K562 (cell line): ENCODE measurements at regions not wholly inside any gene's neighbourhood (a gene's known extent, or its start where the extent isn't known, plus 50 kb on each side); places are given as distances from the start of the nearest gene placed in this dataset.

Source experiments
- BACH1 ChIP-seq: fragments of 200-800 bp; sonication (Bioruptor generic); IDR thresholded peaks from 2 replicates; pipeline ENCODE4 v1.6.1; 2016; ENCODE audit warnings: missing genetic modification characterization, missing compliant biosample characterization
- ESRRB ChIP-seq: fragments of 250-450 bp; sonication (Bioruptor Pico); IDR thresholded peaks from 2 replicates; pipeline ENCODE4 v1.5.0; 2020; ENCODE audit warnings: mild to moderate bottlenecking, moderate library complexity, borderline replicate concordance
- ETS2 ChIP-seq: IDR thresholded peaks from 2 replicates; pipeline ENCODE4 v1.6.1; 2016; ENCODE audit warnings: borderline replicate concordance, missing genetic modification characterization, mild to moderate bottlenecking, moderate library complexity, missing compliant biosample characterization; ENCODE audit not compliant: poor library complexity, severe bottlenecking
- GABPB1 ChIP-seq: sonication (generic); formaldehyde crosslinking; IDR thresholded peaks from 2 replicates; pipeline ENCODE4 v1.8.0; 2022; ENCODE audit warnings: mild to moderate bottlenecking, missing genetic modification reagents
- GTF2E2 ChIP-seq: fragments of 200-800 bp; sonication (Bioruptor generic); IDR thresholded peaks from 2 replicates; pipeline ENCODE4 v1.6.1; 2016; ENCODE audit warnings: missing genetic modification characterization, missing compliant biosample characterization
- LEF1 ChIP-seq: fragments of 450-650 bp; IDR thresholded peaks from 2 replicates; pipeline ENCODE4 v1.6.1; 2016; ENCODE audit warnings: mild to moderate bottlenecking
- NCOA2 ChIP-seq, 2 experiments: fragments of 450-650 bp; IDR thresholded peaks; 2 replicates each; pipeline ENCODE4 v1.6.1; 2018; ENCODE audit warnings: mild to moderate bottlenecking in 2 of 2, moderate library complexity in 1 of 2; ENCODE audit not compliant: partially characterized antibody in 2 of 2
- NFIX ChIP-seq: fragments of 250-450 bp; sonication (Bioruptor Pico); IDR thresholded peaks from 2 replicates; pipeline ENCODE4 v1.4.0; 2020; ENCODE audit warnings: low read depth, mild to moderate bottlenecking, moderate library complexity
- RBM17 ChIP-seq: fragments of 200-400 bp; formaldehyde crosslinking; IDR thresholded peaks from 2 replicates; pipeline ENCODE4 v1.6.1; 2017; ENCODE audit warnings: low read depth, mild to moderate bottlenecking, low read length, borderline replicate concordance
- SAFB2 ChIP-seq: fragments of 200-400 bp; formaldehyde crosslinking; IDR thresholded peaks from 2 replicates; pipeline ENCODE4 v1.6.1; 2018; ENCODE audit warnings: borderline replicate concordance, low read length, low read depth, moderate library complexity; ENCODE audit not compliant: severe bottlenecking
- STAT5A ChIP-seq: IDR thresholded peaks from 2 replicates; pipeline ENCODE4 v1.6.1; 2012; ENCODE audit warnings: low read length, inconsistent platforms, borderline replicate concordance
- STAT5B ChIP-seq: fragments of 250-450 bp; sonication (Bioruptor Pico); IDR thresholded peaks from 2 replicates; pipeline ENCODE4 v1.8.0; 2021; ENCODE audit warnings: mild to moderate bottlenecking, inconsistent platforms
- TAL1 ChIP-seq: fragments of 450-650 bp; IDR thresholded peaks from 2 replicates; pipeline ENCODE4 v1.6.1; 2016; ENCODE audit warnings: mild to moderate bottlenecking
- TRIM24 ChIP-seq, 2 experiments: fragments of 450-650 bp; IDR thresholded peaks; 2 replicates each; pipeline ENCODE4 v1.6.1; 2016
- ZKSCAN1 ChIP-seq: fragments of 150-350 bp; IDR thresholded peaks from 2 replicates; pipeline ENCODE4 v1.6.1; 2016; ENCODE audit warnings: low read depth, low read length
- ZNF263 ChIP-seq: sonication (generic); formaldehyde crosslinking; IDR thresholded peaks from 2 replicates; pipeline ENCODE4 v1.8.0; 2022; ENCODE audit warnings: mild to moderate bottlenecking, missing genetic modification reagents, borderline replicate concordance
- ZNF75A ChIP-seq: fragments of 450-650 bp; formaldehyde crosslinking; IDR thresholded peaks from 2 replicates; pipeline ENCODE4 v1.4.0; 2020; ENCODE audit warnings: mild to moderate bottlenecking
- TF ChIP-seq, protein P1 (sequence below): fragments of 450-650 bp; IDR thresholded peaks from 2 replicates; pipeline ENCODE4 v1.6.1; 2017; ENCODE audit warnings: antibody characterized with exemption
- TF ChIP-seq, protein P2 (sequence below): sonication (generic); formaldehyde crosslinking; IDR thresholded peaks from 2 replicates; pipeline ENCODE4 v1.5.0; 2020; ENCODE audit warnings: missing genetic modification reagents
- TF ChIP-seq, protein P3 (sequence below): sonication (generic); formaldehyde crosslinking; IDR thresholded peaks from 2 replicates; pipeline ENCODE4 v1.8.0; 2022; ENCODE audit warnings: mild to moderate bottlenecking, missing genetic modification reagents
- TF ChIP-seq, protein P4 (sequence below): sonication (generic); formaldehyde crosslinking; IDR thresholded peaks from 2 replicates; pipeline ENCODE4 v1.8.0; 2022; ENCODE audit warnings: mild to moderate bottlenecking, missing genetic modification reagents
- TF ChIP-seq, protein P5 (sequence below): sonication (generic); formaldehyde crosslinking; IDR thresholded peaks from 2 replicates; pipeline ENCODE4 v1.8.1; 2023; ENCODE audit warnings: mild to moderate bottlenecking, missing genetic modification reagents, moderate library complexity

DNA sequence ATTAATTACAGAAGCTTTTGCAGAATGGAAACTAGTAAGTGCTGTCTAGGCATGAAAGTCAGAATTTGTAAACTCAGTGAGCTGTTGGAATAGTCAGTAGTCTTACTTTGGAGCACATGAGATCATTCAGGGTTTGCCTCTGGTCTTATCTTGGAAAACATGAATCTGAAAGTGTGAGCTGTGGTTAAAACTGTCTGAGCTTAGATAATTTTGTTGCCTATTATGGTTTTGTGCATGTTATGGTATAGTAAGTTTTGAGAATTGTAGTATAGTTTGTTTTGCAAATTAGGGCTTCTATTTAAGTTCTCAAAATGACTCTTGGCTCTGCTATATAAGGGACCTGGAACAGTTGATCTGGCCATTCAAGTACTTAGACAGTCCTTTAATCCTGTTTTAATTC, 53.7 kb upstream of the TRPC4 start (continued):
- TF ChIP-seq, protein P1, sequence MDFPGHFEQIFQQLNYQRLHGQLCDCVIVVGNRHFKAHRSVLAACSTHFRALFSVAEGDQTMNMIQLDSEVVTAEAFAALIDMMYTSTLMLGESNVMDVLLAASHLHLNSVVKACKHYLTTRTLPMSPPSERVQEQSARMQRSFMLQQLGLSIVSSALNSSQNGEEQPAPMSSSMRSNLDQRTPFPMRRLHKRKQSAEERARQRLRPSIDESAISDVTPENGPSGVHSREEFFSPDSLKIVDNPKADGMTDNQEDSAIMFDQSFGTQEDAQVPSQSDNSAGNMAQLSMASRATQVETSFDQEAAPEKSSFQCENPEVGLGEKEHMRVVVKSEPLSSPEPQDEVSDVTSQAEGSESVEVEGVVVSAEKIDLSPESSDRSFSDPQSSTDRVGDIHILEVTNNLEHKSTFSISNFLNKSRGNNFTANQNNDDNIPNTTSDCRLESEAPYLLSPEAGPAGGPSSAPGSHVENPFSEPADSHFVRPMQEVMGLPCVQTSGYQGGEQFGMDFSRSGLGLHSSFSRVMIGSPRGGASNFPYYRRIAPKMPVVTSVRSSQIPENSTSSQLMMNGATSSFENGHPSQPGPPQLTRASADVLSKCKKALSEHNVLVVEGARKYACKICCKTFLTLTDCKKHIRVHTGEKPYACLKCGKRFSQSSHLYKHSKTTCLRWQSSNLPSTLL = no peak
- no peak for TF ChIP-seq ZNF263
- TF ChIP-seq TAL1 = peak; percentile 87
- TF ChIP-seq LEF1 = peak; percentile 45; the same call in 1 of the 2 replicates
- TF ChIP-seq, protein P2, sequence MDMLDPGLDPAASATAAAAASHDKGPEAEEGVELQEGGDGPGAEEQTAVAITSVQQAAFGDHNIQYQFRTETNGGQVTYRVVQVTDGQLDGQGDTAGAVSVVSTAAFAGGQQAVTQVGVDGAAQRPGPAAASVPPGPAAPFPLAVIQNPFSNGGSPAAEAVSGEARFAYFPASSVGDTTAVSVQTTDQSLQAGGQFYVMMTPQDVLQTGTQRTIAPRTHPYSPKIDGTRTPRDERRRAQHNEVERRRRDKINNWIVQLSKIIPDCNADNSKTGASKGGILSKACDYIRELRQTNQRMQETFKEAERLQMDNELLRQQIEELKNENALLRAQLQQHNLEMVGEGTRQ (CRISPR knock-in tag) = no peak
- TF ChIP-seq ESRRB (CRISPR knock-in tag) = no peak
- TF ChIP-seq RBM17 = no peak
- TF ChIP-seq, protein P3, sequence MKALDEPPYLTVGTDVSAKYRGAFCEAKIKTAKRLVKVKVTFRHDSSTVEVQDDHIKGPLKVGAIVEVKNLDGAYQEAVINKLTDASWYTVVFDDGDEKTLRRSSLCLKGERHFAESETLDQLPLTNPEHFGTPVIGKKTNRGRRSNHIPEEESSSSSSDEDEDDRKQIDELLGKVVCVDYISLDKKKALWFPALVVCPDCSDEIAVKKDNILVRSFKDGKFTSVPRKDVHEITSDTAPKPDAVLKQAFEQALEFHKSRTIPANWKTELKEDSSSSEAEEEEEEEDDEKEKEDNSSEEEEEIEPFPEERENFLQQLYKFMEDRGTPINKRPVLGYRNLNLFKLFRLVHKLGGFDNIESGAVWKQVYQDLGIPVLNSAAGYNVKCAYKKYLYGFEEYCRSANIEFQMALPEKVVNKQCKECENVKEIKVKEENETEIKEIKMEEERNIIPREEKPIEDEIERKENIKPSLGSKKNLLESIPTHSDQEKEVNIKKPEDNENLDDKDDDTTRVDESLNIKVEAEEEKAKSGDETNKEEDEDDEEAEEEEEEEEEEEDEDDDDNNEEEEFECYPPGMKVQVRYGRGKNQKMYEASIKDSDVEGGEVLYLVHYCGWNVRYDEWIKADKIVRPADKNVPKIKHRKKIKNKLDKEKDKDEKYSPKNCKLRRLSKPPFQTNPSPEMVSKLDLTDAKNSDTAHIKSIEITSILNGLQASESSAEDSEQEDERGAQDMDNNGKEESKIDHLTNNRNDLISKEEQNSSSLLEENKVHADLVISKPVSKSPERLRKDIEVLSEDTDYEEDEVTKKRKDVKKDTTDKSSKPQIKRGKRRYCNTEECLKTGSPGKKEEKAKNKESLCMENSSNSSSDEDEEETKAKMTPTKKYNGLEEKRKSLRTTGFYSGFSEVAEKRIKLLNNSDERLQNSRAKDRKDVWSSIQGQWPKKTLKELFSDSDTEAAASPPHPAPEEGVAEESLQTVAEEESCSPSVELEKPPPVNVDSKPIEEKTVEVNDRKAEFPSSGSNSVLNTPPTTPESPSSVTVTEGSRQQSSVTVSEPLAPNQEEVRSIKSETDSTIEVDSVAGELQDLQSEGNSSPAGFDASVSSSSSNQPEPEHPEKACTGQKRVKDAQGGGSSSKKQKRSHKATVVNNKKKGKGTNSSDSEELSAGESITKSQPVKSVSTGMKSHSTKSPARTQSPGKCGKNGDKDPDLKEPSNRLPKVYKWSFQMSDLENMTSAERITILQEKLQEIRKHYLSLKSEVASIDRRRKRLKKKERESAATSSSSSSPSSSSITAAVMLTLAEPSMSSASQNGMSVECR (CRISPR knock-in tag) = no peak
- TF ChIP-seq NCOA2 (IDR thresholded peaks at IDR 0.05; ENCODE audit: partially characterized antibody in 2 of 2) = no peak
- TF ChIP-seq STAT5B (CRISPR knock-in tag) = no peak
- TF ChIP-seq GTF2E2 (tag) = no peak
- no peak for TF ChIP-seq ETS2 (tag)
- TF ChIP-seq SAFB2 = no peak
- TF ChIP-seq BACH1 = no peak
- no peak for TF ChIP-seq NFIX (CRISPR knock-in tag)
- TF ChIP-seq, protein P4, sequence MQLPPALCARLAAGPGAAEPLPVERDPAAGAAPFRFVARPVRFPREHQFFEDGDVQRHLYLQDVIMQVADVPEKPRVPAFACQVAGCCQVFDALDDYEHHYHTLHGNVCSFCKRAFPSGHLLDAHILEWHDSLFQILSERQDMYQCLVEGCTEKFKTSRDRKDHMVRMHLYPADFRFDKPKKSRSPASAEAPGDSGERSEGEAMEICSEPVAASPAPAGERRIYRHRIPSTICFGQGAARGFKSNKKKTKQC (CRISPR knock-in tag) = no peak
- TF ChIP-seq GABPB1 (CRISPR knock-in tag) = no peak
- no peak for TF ChIP-seq ZNF75A (CRISPR knock-in tag)
- peak; percentile 62 to 67; a peak in 2 of 4 replicates for TF ChIP-seq TRIM24 (IDR thresholded peaks at IDR 0.05)
- TF ChIP-seq, protein P5, sequence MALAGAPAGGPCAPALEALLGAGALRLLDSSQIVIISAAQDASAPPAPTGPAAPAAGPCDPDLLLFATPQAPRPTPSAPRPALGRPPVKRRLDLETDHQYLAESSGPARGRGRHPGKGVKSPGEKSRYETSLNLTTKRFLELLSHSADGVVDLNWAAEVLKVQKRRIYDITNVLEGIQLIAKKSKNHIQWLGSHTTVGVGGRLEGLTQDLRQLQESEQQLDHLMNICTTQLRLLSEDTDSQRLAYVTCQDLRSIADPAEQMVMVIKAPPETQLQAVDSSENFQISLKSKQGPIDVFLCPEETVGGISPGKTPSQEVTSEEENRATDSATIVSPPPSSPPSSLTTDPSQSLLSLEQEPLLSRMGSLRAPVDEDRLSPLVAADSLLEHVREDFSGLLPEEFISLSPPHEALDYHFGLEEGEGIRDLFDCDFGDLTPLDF (CRISPR knock-in tag) = no peak
- no peak for TF ChIP-seq ZKSCAN1
- peak; percentile 72 for TF ChIP-seq STAT5A
